T-helper 22 cell (primary cell): ENCODE measurements at regions not wholly inside any gene's neighbourhood (a gene's known extent, or its start where the extent isn't known, plus 50 kb on each side); places are given as distances from the start of the nearest gene placed in this dataset.

Experiments
- DNase-seq: peaks from one replicate; pipeline ENCODE4 v3.0.0-alpha.2; 2020; ENCODE audit warnings: low read depth

DNA sequence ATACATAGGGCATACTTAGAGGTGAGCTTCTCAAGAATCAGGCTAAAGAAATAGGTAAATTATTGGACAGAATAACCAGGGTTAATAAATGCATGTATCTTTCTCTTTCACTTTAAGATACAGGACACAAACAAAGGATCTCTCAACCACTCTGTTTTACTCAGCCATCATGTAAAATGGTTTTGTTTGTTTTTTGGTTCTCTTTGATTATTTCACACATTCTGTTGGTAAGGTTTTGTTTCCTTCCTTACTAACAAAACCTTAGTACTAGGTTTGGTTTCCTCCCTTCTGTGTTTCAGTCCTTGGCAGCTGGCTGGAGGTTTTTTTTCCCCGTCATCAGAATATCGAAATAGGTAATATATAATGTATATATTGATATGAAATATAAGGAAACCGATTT is 1506.8 kb upstream of the TMEFF2 start:
- DNase-seq = no peak

DNA sequence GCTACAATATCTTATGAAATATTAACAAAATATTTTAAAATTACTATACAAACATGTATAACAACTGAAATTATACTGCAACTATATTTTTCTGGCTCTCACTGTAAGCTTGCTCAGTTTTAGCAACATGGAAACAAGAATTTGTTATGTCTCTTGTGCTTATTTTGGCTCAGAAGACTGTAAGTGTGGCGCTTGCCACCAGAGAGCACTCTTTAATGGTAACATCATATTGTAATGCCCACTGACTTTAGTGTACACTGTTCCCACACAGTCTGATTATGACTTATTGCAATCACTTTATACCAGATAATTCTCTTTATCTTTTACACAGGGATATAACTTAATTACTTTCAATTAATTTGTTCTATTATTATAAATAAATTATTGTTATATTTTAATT is 1500.6 kb upstream of the TMEFF2 start:
- no peak for DNase-seq

DNA sequence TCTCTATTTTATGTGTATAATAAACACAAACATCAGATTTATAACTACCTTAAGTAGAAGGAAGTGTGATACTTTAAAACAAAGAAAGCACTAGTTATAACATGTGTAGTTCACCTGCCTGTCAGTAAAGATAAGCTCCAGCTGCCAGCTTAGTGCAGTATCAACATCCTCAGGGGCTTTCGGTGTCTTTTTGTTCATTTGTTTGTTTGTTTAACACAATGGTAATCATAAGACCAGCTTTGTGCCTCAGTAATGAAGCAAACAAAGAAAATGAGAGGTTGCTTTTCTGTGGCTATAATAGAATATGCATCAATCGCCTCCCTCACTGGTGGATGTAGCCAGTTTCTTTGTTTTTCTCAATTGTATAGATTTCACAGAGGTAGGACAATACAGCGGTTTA is 1499.0 kb upstream of the TMEFF2 start:
- no peak for DNase-seq

DNA sequence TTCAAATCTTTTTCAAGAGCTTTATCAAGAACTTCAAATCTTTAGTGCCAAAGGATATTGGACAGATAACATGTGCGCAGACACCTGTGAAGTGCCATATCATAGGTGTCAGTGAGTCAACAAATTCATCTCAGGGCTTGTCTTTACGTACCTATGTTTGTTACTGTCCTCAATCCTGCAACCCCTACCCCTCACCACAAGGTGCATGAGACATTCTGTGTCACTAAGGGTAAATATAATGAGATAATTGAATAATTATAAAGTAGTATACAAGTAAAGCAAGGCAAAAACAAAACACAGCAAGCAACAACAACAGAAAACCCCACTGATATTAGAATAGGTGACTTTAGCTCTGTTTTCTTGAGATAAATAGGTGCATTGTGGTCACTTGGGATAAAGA is 1495.8 kb upstream of the TMEFF2 start:
- no peak for DNase-seq

DNA sequence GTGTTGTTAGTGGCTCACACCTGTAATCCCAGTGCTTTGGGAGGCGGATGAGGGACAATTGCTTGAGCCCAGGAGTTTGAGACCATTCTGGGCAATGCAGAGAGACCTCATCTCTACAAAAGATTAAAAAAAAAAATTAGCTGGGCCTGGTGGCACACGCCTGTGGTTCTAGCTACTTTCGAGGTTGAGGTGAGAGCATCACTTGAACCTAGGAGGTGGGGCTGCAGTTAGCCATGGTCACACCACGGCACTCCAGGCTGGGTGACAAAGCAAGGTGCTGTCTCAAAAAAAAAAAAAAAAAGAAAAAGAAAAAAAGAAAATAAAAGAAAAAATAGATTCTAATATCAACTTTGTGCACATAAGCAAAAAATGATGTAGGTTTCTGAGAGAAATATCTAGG is 1492.5 kb upstream of the TMEFF2 start:
- DNase-seq = no peak

DNA sequence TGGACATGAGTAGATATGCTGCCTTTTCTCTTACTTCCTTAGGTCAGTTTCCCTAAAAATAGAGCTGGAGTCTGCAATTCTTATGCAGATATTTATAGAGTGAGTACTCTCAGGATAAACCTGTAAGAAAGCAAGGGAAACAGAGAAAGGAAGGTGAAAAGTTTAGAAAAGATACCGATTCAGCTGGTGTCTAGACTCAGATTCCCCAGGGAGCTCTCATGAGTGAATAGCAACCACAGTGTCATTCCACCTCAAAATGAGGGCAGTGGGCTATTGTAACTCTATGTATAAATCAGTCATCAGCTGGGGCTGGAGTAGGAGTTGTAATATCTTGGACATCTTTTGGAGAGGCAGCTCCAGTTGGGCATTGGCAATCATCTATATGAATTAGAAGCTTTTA is 1485.1 kb upstream of the TMEFF2 start:
- DNase-seq = no peak

DNA sequence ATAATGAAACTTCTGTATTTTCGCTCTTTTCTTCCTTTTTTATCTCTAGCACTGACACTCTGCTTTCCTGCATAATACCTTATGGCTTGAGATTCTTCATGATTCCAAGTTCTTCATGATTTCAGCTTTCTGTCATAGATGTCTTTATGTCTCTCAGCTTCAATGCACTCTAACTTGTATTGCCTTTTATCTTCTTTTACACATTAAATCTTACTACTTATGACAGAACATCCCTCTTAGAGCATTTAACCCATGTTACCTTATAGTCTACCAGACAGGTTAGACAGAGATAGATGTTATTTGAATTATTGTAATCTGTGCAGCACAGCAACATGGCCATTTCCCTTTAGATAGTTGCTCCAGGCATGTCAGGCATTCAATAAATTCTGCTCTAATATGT is 1475.7 kb upstream of the TMEFF2 start:
- DNase-seq = no peak

DNA sequence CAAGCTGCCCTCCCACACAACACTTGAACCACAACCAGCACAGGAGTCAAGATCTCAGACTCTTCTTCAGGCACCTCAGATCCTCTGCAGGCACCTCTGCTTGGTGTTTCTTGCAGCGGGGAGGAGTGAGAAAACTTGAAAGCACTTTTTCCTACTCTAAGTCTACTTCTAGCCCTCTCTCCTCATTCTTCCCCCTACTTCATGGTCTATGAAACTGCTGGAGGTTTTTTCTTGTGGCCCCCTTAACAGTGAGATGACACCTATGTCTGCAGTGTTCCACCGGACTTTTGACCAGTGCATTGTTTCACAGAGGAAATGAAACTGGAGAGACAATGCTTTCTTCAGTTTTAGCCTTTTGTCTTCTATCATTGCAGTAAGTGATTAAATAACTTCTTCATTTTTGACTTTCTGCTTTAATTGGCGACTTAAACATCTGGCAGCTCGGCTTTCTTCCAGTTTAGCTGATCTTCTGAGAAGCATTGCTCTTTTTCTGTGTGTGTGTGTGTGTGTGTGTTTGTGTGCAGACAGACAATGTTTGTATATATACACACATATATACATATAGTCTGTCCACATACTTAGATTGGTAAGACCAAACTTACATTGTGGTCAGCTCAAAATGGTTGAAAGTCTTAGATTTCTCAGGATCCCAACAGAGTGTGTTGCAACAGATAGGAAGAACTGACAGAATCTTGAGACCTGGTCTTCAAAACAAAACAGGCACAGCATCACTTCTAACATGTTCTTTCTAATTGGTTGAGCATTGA is 1474.0 kb upstream of the TMEFF2 start:
- DNase-seq = no peak

DNA sequence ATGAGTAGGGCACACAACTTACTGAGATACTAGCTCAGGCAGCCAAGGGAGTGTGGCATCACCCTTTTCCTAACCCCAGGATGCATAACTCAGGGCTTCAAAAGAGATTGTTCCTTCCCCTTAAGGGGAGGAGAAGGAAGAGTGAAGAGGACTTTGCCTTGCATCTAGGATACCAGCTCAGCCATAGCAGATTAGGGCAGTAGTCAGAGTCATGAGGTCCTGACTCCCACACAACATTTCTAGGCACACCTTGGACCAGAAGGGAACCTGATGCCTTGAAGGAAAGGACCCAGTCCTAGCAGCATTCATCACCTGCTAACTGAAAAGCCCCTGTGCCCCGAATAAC is 1433.2 kb upstream of the TMEFF2 start:
- no peak for DNase-seq

DNA sequence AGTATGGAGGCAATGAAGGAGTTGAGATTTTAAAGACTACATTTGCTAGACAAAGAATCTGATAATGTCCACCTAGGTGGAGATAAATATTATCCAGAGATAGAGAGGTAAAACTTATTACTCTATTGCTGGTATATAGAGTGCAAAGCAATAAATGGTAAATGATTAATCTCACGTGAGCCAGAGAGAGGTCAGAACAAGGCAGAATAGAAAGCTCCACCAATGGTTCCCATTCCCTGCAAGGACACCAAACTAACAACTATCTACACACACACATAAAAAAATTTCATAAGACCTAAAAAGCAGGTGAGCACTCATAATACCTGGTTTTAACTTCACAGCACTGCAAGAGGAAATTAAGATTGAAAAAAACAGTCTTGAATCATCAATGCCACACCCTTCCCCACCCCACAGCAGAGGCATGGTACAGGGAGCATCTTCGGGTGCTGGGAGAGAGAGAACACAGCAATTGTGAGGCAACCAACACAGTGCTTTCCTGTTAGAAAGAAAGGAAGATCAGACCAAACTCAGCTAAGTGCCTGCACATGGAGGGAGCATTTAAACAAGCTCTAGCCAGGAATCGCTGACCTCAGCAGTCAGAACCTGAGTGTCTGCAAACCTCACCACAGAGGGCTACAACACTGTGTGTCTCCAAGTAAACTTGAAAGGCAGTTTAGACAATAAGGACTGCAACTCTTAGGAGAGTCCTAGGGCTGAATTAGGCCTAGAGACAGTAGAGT is 1432.6 kb upstream of the TMEFF2 start:
- no peak for DNase-seq

DNA sequence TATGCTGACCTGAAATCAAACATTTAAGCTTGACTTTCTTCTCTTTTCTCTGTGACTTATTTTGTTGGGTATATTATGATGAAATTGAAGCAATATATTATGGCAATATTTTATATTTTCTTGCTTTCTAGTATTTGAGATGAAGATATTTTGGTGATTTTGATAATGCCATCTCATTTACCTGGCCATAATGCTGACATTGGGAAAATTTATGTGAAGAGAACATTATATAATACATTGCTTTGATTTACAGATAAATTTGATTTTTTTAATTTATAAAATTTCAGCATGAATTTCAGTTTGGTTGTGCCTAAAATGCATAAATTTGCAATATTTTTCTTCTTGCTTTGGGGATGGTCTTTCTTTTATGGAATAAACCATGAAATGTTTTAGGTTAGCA is 1413.7 kb upstream of the TMEFF2 start:
- DNase-seq = no peak

DNA sequence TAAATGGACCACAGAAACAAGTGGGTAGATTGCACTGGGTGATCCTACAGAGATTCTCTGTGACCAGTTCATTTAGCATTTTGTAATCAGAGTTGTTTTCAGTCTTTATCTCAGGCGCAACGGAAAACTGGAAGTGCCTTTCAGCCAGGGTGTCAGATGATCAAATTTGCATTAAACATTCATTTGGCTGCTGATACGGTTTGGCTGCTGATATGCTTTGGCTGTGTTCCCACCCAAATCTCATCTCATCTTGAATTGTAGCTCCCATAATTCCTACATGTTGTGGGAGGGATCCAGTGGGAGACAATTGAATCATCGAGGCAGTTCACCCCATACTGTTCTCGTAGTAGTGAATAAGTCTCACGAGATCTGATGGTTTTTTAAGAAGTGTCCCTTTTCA is 1396.1 kb upstream of the TMEFF2 start:
- DNase-seq = no peak

DNA sequence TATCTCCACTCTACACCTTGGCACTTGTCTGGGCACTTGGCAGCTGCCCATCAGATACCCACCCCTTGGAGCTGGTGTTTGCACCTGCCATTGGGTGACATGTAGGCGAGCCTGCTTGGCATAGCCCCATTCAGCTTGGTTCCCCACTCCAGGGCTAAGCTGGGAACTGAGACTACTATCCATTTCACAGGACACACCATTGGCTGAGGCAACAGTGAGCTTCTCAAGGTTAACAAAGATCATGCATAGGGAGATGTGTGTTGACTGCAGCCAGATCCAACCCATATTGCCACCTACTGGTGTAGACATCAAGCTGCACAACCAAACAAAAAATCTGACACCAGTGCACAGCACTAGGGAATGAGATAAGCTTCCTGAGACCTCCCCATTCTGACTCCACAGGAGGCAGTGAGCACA is 1389.8 kb upstream of the TMEFF2 start:
- DNase-seq = no peak

DNA sequence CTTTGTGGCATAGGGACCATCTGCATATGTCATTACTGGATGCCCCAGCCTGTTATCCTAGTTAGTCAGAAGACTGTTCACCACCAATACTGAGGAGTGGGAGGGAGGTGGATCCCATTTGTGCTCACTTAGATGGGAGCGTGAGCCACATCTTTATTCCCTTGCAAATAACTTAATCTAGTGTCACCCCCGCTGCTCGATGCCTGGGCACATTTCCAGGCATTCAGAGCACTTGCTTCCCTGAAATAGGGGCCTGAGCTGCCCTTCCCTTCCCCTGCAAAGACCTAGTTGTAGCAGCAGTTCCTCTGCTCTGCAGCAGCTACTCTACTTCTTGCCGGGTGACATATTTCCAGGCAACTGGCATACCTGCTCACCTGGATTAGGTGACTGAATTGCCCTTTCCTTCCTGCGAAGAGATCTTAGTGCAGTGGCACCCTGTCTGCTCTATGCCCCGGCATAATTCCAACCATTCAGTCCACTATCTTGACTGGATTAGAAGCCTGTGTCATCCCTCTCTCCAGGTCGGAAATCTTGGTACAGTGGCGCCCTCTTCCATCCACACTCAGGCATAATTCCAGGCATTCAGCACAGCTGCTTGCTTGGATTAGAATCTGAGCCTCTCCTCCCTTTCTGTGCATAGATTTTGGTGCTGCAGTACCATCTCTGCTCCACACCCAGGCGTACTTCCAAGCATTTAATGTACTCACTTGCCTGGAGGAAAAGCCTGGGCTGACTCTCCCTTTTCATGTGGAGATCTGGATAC is 1389.1 kb upstream of the TMEFF2 start:
- no peak for DNase-seq

DNA sequence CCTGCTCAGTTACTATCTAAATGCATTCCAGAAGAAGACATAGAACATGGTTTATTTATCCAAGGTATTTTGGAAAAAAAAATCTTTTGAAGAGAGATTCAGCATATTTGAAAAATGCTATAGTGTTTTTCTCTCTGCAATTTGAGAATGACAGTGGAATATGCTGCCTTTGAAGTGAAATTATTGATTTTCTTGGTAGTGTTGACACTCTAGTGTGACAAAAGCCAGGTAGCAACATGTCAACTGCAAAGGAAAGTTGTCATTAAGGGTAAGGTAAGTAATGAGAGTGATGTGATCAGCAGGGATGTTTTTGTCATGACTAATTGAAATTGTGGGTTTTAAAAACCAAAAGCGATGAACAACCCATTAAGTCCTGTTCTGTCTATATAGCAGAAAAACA is 1387.1 kb upstream of the TMEFF2 start:
- no peak for DNase-seq

DNA sequence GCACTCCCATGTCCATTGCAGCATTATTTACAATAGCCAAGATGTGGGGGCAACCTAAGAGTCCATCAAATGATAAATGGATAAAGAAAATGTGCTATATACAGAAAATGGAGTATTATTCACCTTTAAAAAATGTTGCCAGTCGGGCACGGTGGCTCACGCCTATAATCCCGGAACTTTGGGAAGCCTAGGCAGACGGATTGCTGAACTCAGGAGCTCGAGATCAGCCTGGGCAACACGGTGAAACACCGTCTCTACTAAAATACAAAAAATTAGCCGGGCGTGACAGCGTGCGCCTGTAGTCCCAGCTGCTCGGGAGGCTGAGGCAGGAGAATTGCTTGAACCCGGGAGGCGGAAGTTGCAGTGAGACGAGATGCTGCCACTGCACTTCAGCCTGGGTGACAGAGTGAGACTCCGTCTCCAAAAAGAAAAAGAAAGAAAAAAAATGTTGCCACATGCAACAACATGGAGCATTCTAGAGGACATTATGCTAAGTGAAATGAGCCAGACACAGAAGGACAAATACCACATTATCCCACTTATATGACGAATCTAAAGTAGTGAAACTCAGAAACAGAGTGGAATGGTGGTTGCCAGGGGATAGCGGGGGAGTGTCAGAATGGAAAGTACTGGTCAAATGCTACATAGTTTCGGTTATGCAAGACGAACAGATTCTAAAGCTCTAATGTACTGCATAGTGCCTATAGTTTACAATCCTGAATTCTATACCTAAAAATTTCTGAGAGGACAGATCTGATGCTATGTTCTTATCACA is 1385.6 kb upstream of the TMEFF2 start:
- no peak for DNase-seq

DNA sequence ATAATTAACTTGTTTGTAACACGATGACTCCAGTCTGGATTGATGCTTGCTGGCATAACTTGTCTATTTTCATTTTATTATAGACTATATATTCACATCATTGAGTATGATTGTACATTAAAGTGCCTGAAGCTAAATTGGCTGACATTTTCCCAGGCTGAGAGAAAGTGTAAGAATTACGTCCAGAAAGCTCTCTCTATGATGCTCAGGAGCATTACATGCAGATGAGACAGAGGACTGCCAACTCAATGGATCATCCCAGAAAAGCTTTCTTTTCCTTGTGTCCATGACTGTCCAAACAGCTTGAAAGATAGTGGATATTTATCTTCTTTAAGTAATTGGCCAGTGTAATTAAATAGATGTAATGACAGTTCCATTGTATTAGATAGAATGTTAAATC is 1372.2 kb upstream of the TMEFF2 start:
- DNase-seq = no peak

DNA sequence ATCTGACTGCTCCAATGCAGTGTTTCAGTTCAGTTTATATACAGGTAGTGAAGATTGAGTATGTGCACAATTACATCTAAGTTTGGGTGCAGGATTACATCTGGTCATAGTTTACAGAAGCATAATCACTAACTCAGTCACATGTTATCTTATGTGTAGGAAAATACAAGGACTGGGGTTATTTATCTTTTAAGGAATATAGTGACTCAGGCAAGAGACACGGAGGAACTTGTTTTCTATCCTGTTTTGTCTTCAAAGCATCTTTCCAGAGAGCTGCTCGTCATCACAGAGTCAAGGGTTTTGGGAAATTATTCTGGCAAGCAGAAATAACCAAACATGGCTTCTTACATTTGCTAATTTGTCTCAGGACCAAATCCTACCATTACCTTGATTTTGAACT is 1371.5 kb upstream of the TMEFF2 start:
- DNase-seq = no peak

DNA sequence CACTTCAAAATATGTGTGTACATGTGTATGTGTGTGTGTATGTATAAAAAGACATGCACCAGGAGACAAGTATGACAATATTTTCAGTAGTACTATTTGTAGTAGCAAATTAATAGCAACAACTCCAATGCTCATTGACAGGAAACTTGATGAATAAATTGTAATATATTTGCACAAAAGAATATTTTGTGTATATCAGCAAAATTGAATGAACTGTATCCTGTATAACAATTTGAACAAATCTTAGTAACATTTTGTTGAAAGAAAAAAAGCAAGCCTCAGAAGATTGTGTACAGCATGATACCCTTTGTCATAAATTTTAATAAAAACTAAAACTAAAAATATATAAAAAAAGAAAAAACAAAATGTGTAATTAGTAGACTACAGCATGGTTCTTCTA is 1367.3 kb upstream of the TMEFF2 start:
- no peak for DNase-seq

DNA sequence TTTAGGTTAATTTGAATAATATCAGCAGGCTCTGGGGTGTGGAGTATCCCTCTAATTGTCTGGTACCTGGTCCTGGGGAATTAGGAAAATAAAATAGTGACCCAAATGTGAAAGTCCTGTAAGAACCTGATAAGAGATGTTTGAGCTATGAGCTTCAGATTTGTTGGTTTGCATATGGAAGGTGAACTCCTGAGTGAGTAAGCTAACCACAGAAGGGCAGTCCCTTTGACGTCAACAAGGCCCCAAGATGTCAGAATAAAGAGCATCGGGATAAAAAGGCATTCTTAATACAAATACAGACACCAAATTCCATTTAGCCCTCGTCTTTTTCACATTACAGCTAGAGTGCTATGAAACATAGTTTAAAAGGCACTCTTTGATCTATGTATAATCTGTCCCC is 1366.3 kb upstream of the TMEFF2 start:
- no peak for DNase-seq

DNA sequence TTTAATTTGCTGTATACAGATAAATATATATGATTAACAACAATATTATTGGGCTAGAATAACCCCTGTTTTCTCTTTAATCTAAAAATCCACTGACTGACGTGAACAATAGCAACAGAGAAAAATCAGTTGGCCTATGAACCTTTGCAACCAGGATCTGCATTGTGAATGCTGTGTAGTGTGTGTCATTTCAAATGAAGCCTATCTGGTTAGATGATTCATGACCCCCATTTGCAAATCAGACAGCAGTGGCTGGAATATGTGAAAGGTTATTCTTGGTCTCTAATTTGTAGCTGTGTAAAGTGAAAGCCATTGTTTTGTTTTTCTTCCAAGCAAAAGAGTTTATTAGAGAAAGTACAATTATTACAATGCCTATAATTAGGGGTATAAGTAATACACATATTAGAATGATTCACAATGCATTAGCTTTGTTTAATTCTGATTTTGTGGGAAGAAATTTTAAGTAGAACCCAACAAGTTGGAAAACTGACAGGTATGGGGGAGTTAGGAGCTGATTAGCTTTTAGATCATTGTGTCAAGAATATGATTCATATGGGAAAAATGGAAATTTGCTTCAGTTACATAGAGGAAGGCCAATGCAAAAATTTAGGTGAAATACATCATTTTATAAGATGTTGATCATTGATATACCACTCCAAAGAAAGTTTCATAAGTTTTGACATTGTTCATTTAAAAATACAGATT is 1362.2 kb upstream of the TMEFF2 start:
- DNase-seq = no peak

DNA sequence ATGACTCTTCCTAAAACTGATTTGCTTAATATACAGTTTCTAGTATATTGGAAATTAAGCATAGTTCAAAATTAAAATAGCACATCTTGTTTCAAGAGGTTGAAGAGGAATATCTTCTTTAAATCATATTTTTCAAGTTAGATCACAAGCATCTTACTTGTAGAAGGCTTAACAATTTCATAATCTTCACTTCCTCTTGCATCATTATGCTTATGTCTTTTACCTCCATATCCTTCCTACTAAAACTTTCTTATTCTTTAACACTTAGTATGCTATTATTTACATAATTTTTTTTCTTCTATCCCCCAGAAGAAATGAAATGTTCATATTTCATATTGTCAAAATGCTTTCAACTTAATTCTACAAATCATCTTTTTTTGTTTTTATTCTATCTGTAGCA is 1354.9 kb upstream of the TMEFF2 start:
- no peak for DNase-seq
